HL-60 (cell line): ENCODE measurements at regions not wholly inside any gene's neighbourhood (a gene's known extent, or its start where the extent isn't known, plus 50 kb on each side); places are given as distances from the start of the nearest gene placed in this dataset.

Experiments used
- GABPA ChIP-seq: IDR thresholded peaks from 2 replicates; pipeline ENCODE4 v1.6.1; 2012; ENCODE audit warnings: low read depth
- POLR2AphosphoS5 ChIP-seq: IDR thresholded peaks from 2 replicates; pipeline ENCODE4 v1.6.1; 2012; ENCODE audit warnings: low read depth
- SPI1 ChIP-seq: IDR thresholded peaks from 2 replicates; pipeline ENCODE4 v1.6.1; 2012; ENCODE audit warnings: low read depth, mild to moderate bottlenecking, borderline replicate concordance
- TF ChIP-seq, protein P1 (sequence below): IDR thresholded peaks from one replicate; pipeline ENCODE4 v1.5.1; 2011; ENCODE audit warnings: low read length, control low read depth, inconsistent platforms; ENCODE audit not compliant: insufficient read depth
- TF ChIP-seq, protein P2 (sequence below): IDR thresholded peaks from 2 replicates; pipeline ENCODE4 v1.6.1; 2012; ENCODE audit warnings: low read depth; ENCODE audit not compliant: insufficient replicate concordance

DNA sequence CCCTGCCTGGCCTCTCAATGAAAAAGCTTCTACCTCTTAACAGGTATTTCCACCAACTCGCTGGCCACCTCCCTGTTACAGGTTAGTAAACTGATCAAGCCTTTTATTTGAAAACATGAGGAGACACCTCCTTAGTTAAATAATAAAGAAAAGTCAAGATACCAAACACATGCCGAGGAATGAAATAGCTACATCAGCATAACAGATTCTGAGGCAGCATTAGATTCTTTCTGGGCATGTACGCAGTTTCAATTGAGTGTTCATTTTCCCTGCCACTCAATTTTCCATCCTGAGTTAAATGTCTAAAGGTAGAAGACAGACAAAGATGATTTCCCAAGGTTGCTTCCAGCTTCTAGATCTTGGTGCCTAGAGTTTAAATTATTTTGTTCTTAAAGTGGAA lies 250.5 kb upstream of the LRTM1 start:
- TF ChIP-seq POLR2AphosphoS5, result no peak
- TF ChIP-seq, protein P1, sequence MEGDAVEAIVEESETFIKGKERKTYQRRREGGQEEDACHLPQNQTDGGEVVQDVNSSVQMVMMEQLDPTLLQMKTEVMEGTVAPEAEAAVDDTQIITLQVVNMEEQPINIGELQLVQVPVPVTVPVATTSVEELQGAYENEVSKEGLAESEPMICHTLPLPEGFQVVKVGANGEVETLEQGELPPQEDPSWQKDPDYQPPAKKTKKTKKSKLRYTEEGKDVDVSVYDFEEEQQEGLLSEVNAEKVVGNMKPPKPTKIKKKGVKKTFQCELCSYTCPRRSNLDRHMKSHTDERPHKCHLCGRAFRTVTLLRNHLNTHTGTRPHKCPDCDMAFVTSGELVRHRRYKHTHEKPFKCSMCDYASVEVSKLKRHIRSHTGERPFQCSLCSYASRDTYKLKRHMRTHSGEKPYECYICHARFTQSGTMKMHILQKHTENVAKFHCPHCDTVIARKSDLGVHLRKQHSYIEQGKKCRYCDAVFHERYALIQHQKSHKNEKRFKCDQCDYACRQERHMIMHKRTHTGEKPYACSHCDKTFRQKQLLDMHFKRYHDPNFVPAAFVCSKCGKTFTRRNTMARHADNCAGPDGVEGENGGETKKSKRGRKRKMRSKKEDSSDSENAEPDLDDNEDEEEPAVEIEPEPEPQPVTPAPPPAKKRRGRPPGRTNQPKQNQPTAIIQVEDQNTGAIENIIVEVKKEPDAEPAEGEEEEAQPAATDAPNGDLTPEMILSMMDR, result no peak
- TF ChIP-seq, protein P2, sequence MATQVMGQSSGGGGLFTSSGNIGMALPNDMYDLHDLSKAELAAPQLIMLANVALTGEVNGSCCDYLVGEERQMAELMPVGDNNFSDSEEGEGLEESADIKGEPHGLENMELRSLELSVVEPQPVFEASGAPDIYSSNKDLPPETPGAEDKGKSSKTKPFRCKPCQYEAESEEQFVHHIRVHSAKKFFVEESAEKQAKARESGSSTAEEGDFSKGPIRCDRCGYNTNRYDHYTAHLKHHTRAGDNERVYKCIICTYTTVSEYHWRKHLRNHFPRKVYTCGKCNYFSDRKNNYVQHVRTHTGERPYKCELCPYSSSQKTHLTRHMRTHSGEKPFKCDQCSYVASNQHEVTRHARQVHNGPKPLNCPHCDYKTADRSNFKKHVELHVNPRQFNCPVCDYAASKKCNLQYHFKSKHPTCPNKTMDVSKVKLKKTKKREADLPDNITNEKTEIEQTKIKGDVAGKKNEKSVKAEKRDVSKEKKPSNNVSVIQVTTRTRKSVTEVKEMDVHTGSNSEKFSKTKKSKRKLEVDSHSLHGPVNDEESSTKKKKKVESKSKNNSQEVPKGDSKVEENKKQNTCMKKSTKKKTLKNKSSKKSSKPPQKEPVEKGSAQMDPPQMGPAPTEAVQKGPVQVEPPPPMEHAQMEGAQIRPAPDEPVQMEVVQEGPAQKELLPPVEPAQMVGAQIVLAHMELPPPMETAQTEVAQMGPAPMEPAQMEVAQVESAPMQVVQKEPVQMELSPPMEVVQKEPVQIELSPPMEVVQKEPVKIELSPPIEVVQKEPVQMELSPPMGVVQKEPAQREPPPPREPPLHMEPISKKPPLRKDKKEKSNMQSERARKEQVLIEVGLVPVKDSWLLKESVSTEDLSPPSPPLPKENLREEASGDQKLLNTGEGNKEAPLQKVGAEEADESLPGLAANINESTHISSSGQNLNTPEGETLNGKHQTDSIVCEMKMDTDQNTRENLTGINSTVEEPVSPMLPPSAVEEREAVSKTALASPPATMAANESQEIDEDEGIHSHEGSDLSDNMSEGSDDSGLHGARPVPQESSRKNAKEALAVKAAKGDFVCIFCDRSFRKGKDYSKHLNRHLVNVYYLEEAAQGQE, result no peak
- no peak for TF ChIP-seq SPI1
- no peak for TF ChIP-seq GABPA
